OCI-LY7 (cell line): ENCODE measurements at regions not wholly inside any gene's neighbourhood (a gene's known extent, or its start where the extent isn't known, plus 50 kb on each side); places are given as distances from the start of the nearest gene placed in this dataset.

ENCODE experiments used
- BruUV-seq: library from RNA; stranded (reverse); fragments of 400-500 nt; replicated peaks from 2 replicates; lab custom pipeline; 2021; lab: Mats Ljungman, UMichigan
- CTCF ChIA-PET: fragments of 300-600 bp; sonication (Branson Sonifier 250); formaldehyde crosslinking; loops from one replicate; lab custom pipeline; 2022; ENCODE audit warnings: antibody characterized with exemption; ENCODE audit not compliant: unreplicated experiment; lab: Charles Lee
- POLR2A ChIA-PET: fragments of 300-600 bp; sonication (Branson Sonifier 250); formaldehyde crosslinking; loops from one replicate; lab custom pipeline; 2022; ENCODE audit warnings: antibody characterized with exemption; lab: Charles Lee
- DNase-seq: peaks from one replicate; pipeline ENCODE4 v3.0.0-alpha.2; 2015; ENCODE audit warnings: low spot score
- H2AFZ ChIP-seq: fragments of 200-600 bp; sonication (generic), shearing (Covaris generic); 2 replicates; pipeline ENCODE4 v1.6.1; 2014; ENCODE audit warnings: mild to moderate bottlenecking, antibody characterized with exemption, low read length, moderate library complexity
- H3K27ac ChIP-seq: fragments of 200-600 bp; sonication (generic); 2 replicates; pipeline ENCODE4 v1.5.1; 2014; ENCODE audit warnings: mixed run types, low read depth, mild to moderate bottlenecking, moderate library complexity, low read length, inconsistent platforms; ENCODE audit not compliant: poor library complexity, severe bottlenecking
- H3K36me3 ChIP-seq: fragments of 200-600 bp; sonication (generic); 2 replicates; pipeline ENCODE4 v1.6.1; 2014; ENCODE audit warnings: mild to moderate bottlenecking, antibody characterized with exemption, low read length, moderate library complexity, mixed read lengths; ENCODE audit not compliant: insufficient read depth
- H3K4me1 ChIP-seq: fragments of 200-600 bp; sonication (generic); 2 replicates; pipeline ENCODE4 v1.5.1; 2014; ENCODE audit warnings: mild to moderate bottlenecking, low read length; ENCODE audit not compliant: insufficient read depth, poor library complexity, severe bottlenecking
- H3K4me2 ChIP-seq: fragments of 200-600 bp; sonication (generic); 2 replicates; pipeline ENCODE4 v1.6.1; 2014; ENCODE audit warnings: mild to moderate bottlenecking, low read length
- H3K4me3 ChIP-seq: fragments of 200-600 bp; sonication (generic); 2 replicates; pipeline ENCODE4 v1.5.1; 2014; ENCODE audit warnings: mild to moderate bottlenecking, low read depth, low read length; ENCODE audit not compliant: poor library complexity, severe bottlenecking
- H3K79me2 ChIP-seq: fragments of 200-600 bp; sonication (generic); 2 replicates; pipeline ENCODE4 v1.6.1; 2016; ENCODE audit warnings: low read depth, mild to moderate bottlenecking, low read length, moderate library complexity, mixed read lengths; ENCODE audit not compliant: insufficient read depth
- H3K9me2 ChIP-seq: fragments of 200-600 bp; sonication (generic); 2 replicates; pipeline ENCODE4 v1.6.1; 2016; ENCODE audit warnings: mild to moderate bottlenecking, low read length, mixed read lengths; ENCODE audit not compliant: insufficient read depth
- H3K9me3 ChIP-seq: fragments of 200-600 bp; sonication (generic); 2 replicates; pipeline ENCODE4 v1.6.1; 2014; ENCODE audit warnings: mild to moderate bottlenecking, mixed run types, low read length, mixed read lengths
- H4K20me1 ChIP-seq: fragments of 200-600 bp; sonication (generic); 2 replicates; pipeline ENCODE4 v1.6.1; 2014; ENCODE audit warnings: mild to moderate bottlenecking, antibody characterized with exemption, low read length, moderate library complexity, mixed read lengths; ENCODE audit not compliant: insufficient read depth
- EZH2phosphoT487 ChIP-seq: fragments of 200-600 bp; sonication (generic); IDR thresholded peaks from 2 replicates; pipeline ENCODE4 v1.6.1; 2018; ENCODE audit warnings: low read depth, borderline replicate concordance, mild to moderate bottlenecking, mixed run types, antibody characterized with exemption, low read length, moderate library complexity, mixed read lengths
- intact Hi-C: fragments of 100-400 bp; cut with micrococcal nuclease; formaldehyde crosslinking; loops from one replicate; pipeline ENCODE4 v1.10.0; 2022; ENCODE audit not compliant: unreplicated experiment
- TF ChIP-seq, protein P1 (sequence below): fragments of 200-600 bp; sonication (generic); conservative IDR thresholded peaks from 2 replicates; pipeline ENCODE4 v1.5.1; 2014; ENCODE audit warnings: mild to moderate bottlenecking, antibody characterized with exemption, low read length, moderate library complexity, mixed read lengths

DNA sequence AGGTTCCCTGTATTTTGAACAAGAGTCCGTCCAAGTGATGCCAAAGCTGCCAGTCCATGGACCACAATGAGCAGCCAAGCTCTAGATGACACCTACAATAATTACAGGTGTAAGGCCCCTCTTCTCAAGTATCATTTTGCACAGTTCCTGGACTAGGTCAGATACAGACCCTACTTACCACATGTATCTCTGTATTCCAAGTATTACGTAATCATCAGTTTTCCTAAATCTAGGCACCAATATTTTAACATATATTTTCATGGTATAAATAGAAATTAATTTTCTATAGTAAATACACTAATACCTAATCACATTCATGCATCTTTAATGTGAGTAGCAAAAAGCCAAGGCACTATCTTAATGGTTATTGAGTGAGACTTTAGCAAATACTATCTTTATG is 157.0 kb upstream of the PRSS1 start:
- Histone ChIP-seq H4K20me1 (no peaks in the 10 kb centered on the region), H3K9me2 (no peaks in the 10 kb centered on the region), H3K9me3 (no peaks in the 10 kb centered on the region), H3K27ac (no peak overlapping the region), H3K4me2 (no peak overlapping the region), H3K79me2 (no peaks in the 10 kb centered on the region), H3K36me3 (no peaks in the 10 kb centered on the region), H3K4me3 (no peak overlapping the region), H3K4me1 (no peaks in the 10 kb centered on the region), H2AFZ (no peak overlapping the region)
- intact Hi-C loops: no loop called here
- CTCF ChIA-PET: no interaction called here
- POLR2A ChIA-PET: interaction anchor here (0.8 kb wide), 1 partner anchor 275 kb away, joined by 3 read pairs; no protein-coding TSS in a partner anchor
- BruUV-seq: no TSS peak
- TF ChIP-seq, protein P1, sequence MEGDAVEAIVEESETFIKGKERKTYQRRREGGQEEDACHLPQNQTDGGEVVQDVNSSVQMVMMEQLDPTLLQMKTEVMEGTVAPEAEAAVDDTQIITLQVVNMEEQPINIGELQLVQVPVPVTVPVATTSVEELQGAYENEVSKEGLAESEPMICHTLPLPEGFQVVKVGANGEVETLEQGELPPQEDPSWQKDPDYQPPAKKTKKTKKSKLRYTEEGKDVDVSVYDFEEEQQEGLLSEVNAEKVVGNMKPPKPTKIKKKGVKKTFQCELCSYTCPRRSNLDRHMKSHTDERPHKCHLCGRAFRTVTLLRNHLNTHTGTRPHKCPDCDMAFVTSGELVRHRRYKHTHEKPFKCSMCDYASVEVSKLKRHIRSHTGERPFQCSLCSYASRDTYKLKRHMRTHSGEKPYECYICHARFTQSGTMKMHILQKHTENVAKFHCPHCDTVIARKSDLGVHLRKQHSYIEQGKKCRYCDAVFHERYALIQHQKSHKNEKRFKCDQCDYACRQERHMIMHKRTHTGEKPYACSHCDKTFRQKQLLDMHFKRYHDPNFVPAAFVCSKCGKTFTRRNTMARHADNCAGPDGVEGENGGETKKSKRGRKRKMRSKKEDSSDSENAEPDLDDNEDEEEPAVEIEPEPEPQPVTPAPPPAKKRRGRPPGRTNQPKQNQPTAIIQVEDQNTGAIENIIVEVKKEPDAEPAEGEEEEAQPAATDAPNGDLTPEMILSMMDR: no peak
- no peak for TF ChIP-seq EZH2phosphoT487
- no peak for DNase-seq

DNA sequence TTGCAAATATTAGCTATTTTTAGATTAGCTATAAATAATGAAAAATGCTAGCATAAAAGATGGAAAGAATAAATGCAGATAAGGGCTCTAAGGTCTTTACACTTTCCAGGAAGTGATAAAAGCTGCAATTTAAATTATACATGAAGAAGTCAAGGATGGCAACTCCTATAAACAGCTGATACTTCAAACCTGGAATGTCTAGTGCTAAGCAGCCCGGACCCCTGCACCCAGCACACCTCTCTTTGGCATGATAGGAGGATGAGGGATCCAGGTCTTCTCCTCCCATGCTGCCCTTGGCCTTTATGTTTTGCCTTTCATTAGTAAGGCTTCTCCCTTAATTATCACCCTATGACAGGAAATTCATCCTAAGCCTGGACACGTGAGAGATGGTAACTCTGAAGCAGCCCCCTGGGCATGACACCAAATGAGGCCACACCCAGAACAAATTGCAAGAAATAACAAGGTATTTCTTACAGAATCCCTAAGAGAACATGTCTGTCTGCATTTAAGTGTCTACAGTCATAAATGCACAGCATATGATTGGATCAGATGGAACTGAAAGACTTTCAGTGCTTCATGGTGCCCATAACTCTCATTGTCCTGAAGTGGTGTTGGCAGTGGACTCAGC is 158.3 kb upstream of the PRSS1 start:
- no peaks in the 10 kb centered on the region for H3K79me2 ChIP-seq
- intact Hi-C loops: no loop called here
- no peak for TF ChIP-seq EZH2phosphoT487
- TF ChIP-seq, protein P1: no peak
- CTCF ChIA-PET: no interaction called here
- no peaks in the 10 kb centered on the region for H3K9me3 ChIP-seq
- POLR2A ChIA-PET: no interaction called here
- no peaks in the 10 kb centered on the region for H4K20me1 ChIP-seq
- H3K36me3 ChIP-seq: no peaks in the 10 kb centered on the region
- H3K9me2 ChIP-seq: no peaks in the 10 kb centered on the region
- no peak overlapping the region for H3K4me2 ChIP-seq
- no peak overlapping the region for H2AFZ ChIP-seq
- no peak for DNase-seq
- H3K27ac ChIP-seq: no peak overlapping the region
- BruUV-seq: no TSS peak
- no peaks in the 10 kb centered on the region for H3K4me1 ChIP-seq
- no peak overlapping the region for H3K4me3 ChIP-seq

DNA sequence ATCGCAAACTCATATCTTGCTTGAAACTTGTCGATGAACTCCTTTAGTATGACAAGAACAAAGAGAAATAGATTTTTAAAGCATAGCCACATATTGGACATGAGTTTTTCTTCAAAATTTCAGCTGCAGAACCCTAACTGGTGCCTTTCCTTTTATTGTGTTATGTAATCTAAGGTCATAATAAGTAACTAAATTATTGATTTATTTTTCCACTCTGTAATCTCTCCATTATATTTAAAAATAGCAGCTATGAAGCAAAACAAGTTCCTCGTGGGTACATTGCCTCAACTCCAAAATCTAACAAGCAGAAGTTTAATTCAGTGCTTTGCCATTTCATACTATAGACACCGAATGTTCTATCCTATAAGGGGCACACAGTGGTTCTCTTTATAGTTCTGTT is 159.2 kb upstream of the PRSS1 start:
- Histone ChIP-seq H3K9me2 (no peaks in the 10 kb centered on the region), H2AFZ (no peak overlapping the region), H3K4me2 (no peak overlapping the region), H3K4me3 (no peak overlapping the region), H3K4me1 (no peaks in the 10 kb centered on the region), H4K20me1 (no peaks in the 10 kb centered on the region), H3K36me3 (no peaks in the 10 kb centered on the region), H3K9me3 (no peaks in the 10 kb centered on the region), H3K27ac (no peak overlapping the region), H3K79me2 (no peaks in the 10 kb centered on the region)
- no peak for DNase-seq
- no peak for TF ChIP-seq EZH2phosphoT487
- TF ChIP-seq, protein P1: no peak
- ChIA-PET POLR2A (interaction anchor here (0.8 kb wide), 1 partner anchor 38 kb away, joined by 3 read pairs; no protein-coding TSS in a partner anchor), CTCF (no interaction called here)
- intact Hi-C loops: no loop called here
- no TSS peak for BruUV-seq
